ENCODE measurements at regions not wholly inside any gene's neighbourhood (a gene's known extent, or its start where the extent isn't known, plus 50 kb on each side); places are given as distances from the start of the nearest gene placed in this dataset.

- no peak overlapping the region for H3K4me3 Mint-ChIP-seq
- no peak for TF ChIP-seq CTCF (IDR thresholded peaks at IDR 0.05; ENCODE audit: unreplicated experiment in 3 of 3)
- H3K27ac Mint-ChIP-seq = no peak overlapping the region
Observed at GRCh38 chr14:62420847-62421246, 624.4 kb downstream of the KCNH5 start.

GRCh38 chr14:62428429-62429203 is 616.6 kb downstream of the KCNH5 start:
- Mint-ChIP-seq H3K4me3 (peak overlapping the region in 1 of 3 experiments; percentile 13), H3K36me3 (ENCODE audit: low read depth) (no peaks in the 10 kb centered on the region), H3K9me3 (peaks cover 21% of the 10 kb centered on the region), H3K27me3 (ENCODE audit: low read depth) (no peaks in the 10 kb centered on the region), H3K4me1 (peaks cover 6% of the 10 kb centered on the region), H3K27ac (peak overlapping the region in 1 of 3 experiments; percentile 12)
- no peak for TF ChIP-seq CTCF (IDR thresholded peaks at IDR 0.05; ENCODE audit: unreplicated experiment in 3 of 3)

More at GRCh38 chr14:62420847-62421246, 624.4 kb downstream of the KCNH5 start:
- H3K36me3 Mint-ChIP-seq (ENCODE audit: low read depth) = no peaks in the 10 kb centered on the region
- H3K4me1 Mint-ChIP-seq = peaks cover 5% of the 10 kb centered on the region
- no peaks in the 10 kb centered on the region for H3K27me3 Mint-ChIP-seq (ENCODE audit: low read depth)
- peaks cover 6% of the 10 kb centered on the region for H3K9me3 Mint-ChIP-seq

GRCh38 chr14:62429683-62430082 is 615.6 kb downstream of the KCNH5 start:
- Mint-ChIP-seq H3K9me3 (peaks cover 25% of the 10 kb centered on the region), H3K4me1 (peaks cover 6% of the 10 kb centered on the region), H3K36me3 (ENCODE audit: low read depth) (no peaks in the 10 kb centered on the region), H3K27ac (no peak overlapping the region), H3K27me3 (ENCODE audit: low read depth) (no peaks in the 10 kb centered on the region), H3K4me3 (no peak overlapping the region)
- TF ChIP-seq CTCF (IDR thresholded peaks at IDR 0.05; ENCODE audit: unreplicated experiment in 3 of 3) = no peak

- Mint-ChIP-seq H3K27ac (no peak overlapping the region), H3K4me3 (no peak overlapping the region), H3K36me3 (ENCODE audit: low read depth) (no peaks in the 10 kb centered on the region), H3K9me3 (peaks cover 34% of the 10 kb centered on the region), H3K27me3 (ENCODE audit: low read depth) (no peaks in the 10 kb centered on the region), H3K4me1 (peaks cover 6% of the 10 kb centered on the region)
- no peak for TF ChIP-seq CTCF (IDR thresholded peaks at IDR 0.05; ENCODE audit: unreplicated experiment in 3 of 3)
Observed at GRCh38 chr14:62431496-62431895, 613.8 kb downstream of the KCNH5 start.

GRCh38 chr14:62432955-62433354 is 612.3 kb downstream of the KCNH5 start:
- Mint-ChIP-seq H3K27ac (no peak overlapping the region), H3K27me3 (ENCODE audit: low read depth) (no peaks in the 10 kb centered on the region), H3K36me3 (ENCODE audit: low read depth) (no peaks in the 10 kb centered on the region), H3K9me3 (peaks cover 42% of the 10 kb centered on the region), H3K4me1 (peaks cover 6% of the 10 kb centered on the region), H3K4me3 (no peak overlapping the region)
- TF ChIP-seq CTCF (IDR thresholded peaks at IDR 0.05; ENCODE audit: unreplicated experiment in 3 of 3) = no peak

GRCh38 chr14:62436261-62436660 is 609.0 kb downstream of the KCNH5 start:
- Mint-ChIP-seq H3K36me3 (ENCODE audit: low read depth) (no peaks in the 10 kb centered on the region), H3K4me1 (no peaks in the 10 kb centered on the region), H3K9me3 (peaks cover 51% of the 10 kb centered on the region), H3K4me3 (no peak overlapping the region), H3K27ac (no peak overlapping the region), H3K27me3 (ENCODE audit: low read depth) (no peaks in the 10 kb centered on the region)
- TF ChIP-seq CTCF (IDR thresholded peaks at IDR 0.05; ENCODE audit: unreplicated experiment in 3 of 3) = no peak

Data from nephron (organoid).